ENCODE measurements at regions not wholly inside any gene's neighbourhood (a gene's known extent, or its start where the extent isn't known, plus 50 kb on each side); places are given as distances from the start of the nearest gene placed in this dataset.

DNA sequence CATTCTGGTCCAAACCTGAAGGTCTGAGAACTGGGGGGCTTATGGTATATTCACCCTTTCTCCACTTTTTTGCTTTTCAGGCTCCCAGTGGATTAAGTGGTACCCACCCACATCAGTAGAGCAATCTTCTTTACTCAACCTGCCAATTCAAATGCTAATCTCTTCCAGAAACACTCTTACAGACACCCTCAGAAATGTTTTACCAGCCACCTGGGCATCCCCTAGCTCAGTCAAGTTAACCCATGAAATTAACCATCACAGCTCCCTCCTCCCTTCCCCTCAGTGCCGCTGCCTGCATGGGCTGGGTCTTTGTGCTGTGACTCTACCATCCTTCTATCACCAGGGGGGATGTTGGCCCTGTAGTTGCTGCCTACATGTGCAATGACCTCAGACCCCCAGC lies 398.7 kb downstream of the BUD13 start:
- TF ChIP-seq, protein P1, sequence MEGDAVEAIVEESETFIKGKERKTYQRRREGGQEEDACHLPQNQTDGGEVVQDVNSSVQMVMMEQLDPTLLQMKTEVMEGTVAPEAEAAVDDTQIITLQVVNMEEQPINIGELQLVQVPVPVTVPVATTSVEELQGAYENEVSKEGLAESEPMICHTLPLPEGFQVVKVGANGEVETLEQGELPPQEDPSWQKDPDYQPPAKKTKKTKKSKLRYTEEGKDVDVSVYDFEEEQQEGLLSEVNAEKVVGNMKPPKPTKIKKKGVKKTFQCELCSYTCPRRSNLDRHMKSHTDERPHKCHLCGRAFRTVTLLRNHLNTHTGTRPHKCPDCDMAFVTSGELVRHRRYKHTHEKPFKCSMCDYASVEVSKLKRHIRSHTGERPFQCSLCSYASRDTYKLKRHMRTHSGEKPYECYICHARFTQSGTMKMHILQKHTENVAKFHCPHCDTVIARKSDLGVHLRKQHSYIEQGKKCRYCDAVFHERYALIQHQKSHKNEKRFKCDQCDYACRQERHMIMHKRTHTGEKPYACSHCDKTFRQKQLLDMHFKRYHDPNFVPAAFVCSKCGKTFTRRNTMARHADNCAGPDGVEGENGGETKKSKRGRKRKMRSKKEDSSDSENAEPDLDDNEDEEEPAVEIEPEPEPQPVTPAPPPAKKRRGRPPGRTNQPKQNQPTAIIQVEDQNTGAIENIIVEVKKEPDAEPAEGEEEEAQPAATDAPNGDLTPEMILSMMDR (IDR thresholded peaks at IDR 0.05), result no peak
- TF ChIP-seq EZH2 (IDR thresholded peaks at IDR 0.05) (no peak), EZH2phosphoT487 (IDR thresholded peaks at IDR 0.05) (no peak)
